ENCODE measurements at regions not wholly inside any gene's neighbourhood (a gene's known extent, or its start where the extent isn't known, plus 50 kb on each side); places are given as distances from the start of the nearest gene placed in this dataset.

DNA sequence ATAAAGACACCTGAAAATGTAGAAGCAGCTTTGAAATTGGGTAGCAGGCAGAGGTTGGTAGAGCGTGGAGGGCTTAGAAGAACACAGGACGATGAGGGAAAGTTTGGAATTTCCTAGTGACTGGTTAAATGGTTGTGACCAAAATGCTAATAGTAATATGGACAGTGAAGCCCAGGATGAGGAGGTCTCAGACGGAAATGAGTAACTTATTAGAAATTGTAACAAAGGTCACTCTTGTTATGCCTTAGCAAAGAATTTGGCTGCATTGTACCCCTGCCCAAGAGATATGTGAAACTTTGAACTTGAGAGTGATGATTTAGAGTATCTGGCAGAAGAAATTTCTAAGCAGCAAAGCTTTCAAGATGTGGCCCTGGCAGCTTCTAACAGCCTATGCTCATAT lies 382.5 kb downstream of the KCNN2 start:
- TF ChIP-seq, protein P1, sequence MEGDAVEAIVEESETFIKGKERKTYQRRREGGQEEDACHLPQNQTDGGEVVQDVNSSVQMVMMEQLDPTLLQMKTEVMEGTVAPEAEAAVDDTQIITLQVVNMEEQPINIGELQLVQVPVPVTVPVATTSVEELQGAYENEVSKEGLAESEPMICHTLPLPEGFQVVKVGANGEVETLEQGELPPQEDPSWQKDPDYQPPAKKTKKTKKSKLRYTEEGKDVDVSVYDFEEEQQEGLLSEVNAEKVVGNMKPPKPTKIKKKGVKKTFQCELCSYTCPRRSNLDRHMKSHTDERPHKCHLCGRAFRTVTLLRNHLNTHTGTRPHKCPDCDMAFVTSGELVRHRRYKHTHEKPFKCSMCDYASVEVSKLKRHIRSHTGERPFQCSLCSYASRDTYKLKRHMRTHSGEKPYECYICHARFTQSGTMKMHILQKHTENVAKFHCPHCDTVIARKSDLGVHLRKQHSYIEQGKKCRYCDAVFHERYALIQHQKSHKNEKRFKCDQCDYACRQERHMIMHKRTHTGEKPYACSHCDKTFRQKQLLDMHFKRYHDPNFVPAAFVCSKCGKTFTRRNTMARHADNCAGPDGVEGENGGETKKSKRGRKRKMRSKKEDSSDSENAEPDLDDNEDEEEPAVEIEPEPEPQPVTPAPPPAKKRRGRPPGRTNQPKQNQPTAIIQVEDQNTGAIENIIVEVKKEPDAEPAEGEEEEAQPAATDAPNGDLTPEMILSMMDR (IDR thresholded peaks at IDR 0.05; ENCODE audit: low read depth, low read length), result no peak
- no peak for TF ChIP-seq EZH2phosphoT487 (IDR thresholded peaks at IDR 0.05; ENCODE audit: low read depth)

Measured in OCI-LY3 (cell line).